Prostate gland (tissue), 2 donors: ENCODE measurements at regions not wholly inside any gene's neighbourhood (a gene's known extent, or its start where the extent isn't known, plus 50 kb on each side); places are given as distances from the start of the nearest gene placed in this dataset.

Experiments used
- DNase-seq: peaks from one replicate; pipeline ENCODE4 v3.0.0-alpha.2; 2019; ENCODE audit warnings: low spot score
- H3K27ac ChIP-seq, 2 donors: fragments of 200-600 bp; sonication (generic); 2 replicates each; pipeline ENCODE4 v1.5.1; 2017 to 2019
- H3K27me3 ChIP-seq: fragments of 200-600 bp; sonication (generic); replicated peaks from 2 replicates; pipeline ENCODE4 v1.5.1; 2019; ENCODE audit not compliant: insufficient read depth
- H3K36me3 ChIP-seq, 2 donors: fragments of 200-600 bp; sonication (generic); 1 replicate in 1 of 2; 2 replicates in 1 of 2; pipeline versions ENCODE4 v1.5.1 to v1.8.1; 2017 to 2019
- H3K4me1 ChIP-seq: fragments of 200-600 bp; sonication (generic); replicated peaks from 2 replicates; pipeline ENCODE4 v1.5.1; 2019
- H3K4me3 ChIP-seq, 2 donors: fragments of 200-600 bp; sonication (generic); 2 replicates each; pipeline ENCODE4 v1.5.1; 2017 to 2019
- H3K9me3 ChIP-seq: fragments of 200-600 bp; sonication (generic); 2 replicates; pipeline ENCODE4 v1.5.1; 2017
- CTCF ChIP-seq, 4 experiments: fragments of 200-600 bp in 2 of 4; fragments of 450-650 bp in 2 of 4; sonication (generic) in 2 of 4; IDR thresholded peaks; 1 replicate in 3 of 4; 2 replicates in 1 of 4; pipeline ENCODE4 v1.5.1; 2016 to 2019; ENCODE audit warnings: antibody characterized with exemption in 4 of 4, mild to moderate bottlenecking in 2 of 4, moderate library complexity in 2 of 4
- POLR2A ChIP-seq: fragments of 450-650 bp; IDR thresholded peaks from one replicate; pipeline ENCODE4 v1.6.1; 2016; ENCODE audit warnings: antibody characterized with exemption, mild to moderate bottlenecking
- POLR2AphosphoS5 ChIP-seq: sonication (generic); formaldehyde crosslinking; IDR thresholded peaks from one replicate; pipeline ENCODE4 v1.6.1; 2017; ENCODE audit warnings: antibody characterized with exemption
- WGBS: methylation state at CpG from one replicate; pipeline ENCODE4 v1.1.5; 2018; 5-methylcytosine and 5-hydroxymethylcytosine counted together
- intact Hi-C: fragments of 100-400 bp; cut with DNase I; formaldehyde crosslinking; loops from one replicate; pipeline ENCODE4 v1.14.2; 2022

GRCh38 chr2:121125350-121125749 is 159.7 kb downstream of the TFCP2L1 start:
- no peaks in the 10 kb centered on the region for H3K4me1 ChIP-seq
- H3K27me3 ChIP-seq = no peaks in the 10 kb centered on the region
- no peak overlapping the region for H3K4me3 ChIP-seq
- H3K36me3 ChIP-seq = no peaks in the 10 kb centered on the region
- TF ChIP-seq CTCF (IDR thresholded peaks at IDR 0.05) (no peak), POLR2A (no peak), POLR2AphosphoS5 (no peak)
- 65% methylated on average over 1 of the region's 1 CpG for whole genome bisulfite sequencing
- no peaks in the 10 kb centered on the region for H3K9me3 ChIP-seq
- no peak for DNase-seq
- intact Hi-C loops = no loop called here
- H3K27ac ChIP-seq = no peak overlapping the region

- peak; percentile 51 for DNase-seq
- TF ChIP-seq POLR2AphosphoS5 = peak; percentile 58
- peak in 3 of 4 experiments; percentile 51 to 58 (median 52) for TF ChIP-seq CTCF (IDR thresholded peaks at IDR 0.05)
- no peak for TF ChIP-seq POLR2A
- Histone ChIP-seq H3K27ac (no peak overlapping the region), H3K4me3 (no peak overlapping the region), H3K9me3 (no peaks in the 10 kb centered on the region), H3K4me1 (no peaks in the 10 kb centered on the region), H3K27me3 (no peaks in the 10 kb centered on the region), H3K36me3 (no peaks in the 10 kb centered on the region)
- 63% methylated on average over 12 of the region's 12 CpGs for WGBS
- intact Hi-C loops = no loop called here
These were observed 156.0 kb downstream of the TFCP2L1 start for GRCh38 chr2:121128741-121129659.

GRCh38 chr2:121129692-121130091 is 155.3 kb downstream of the TFCP2L1 start:
- no peaks in the 10 kb centered on the region for H3K9me3 ChIP-seq
- no peaks in the 10 kb centered on the region for H3K36me3 ChIP-seq
- no peaks in the 10 kb centered on the region for H3K27me3 ChIP-seq
- no peaks in the 10 kb centered on the region for H3K4me1 ChIP-seq
- TF ChIP-seq POLR2AphosphoS5 (no peak), POLR2A (no peak), CTCF (IDR thresholded peaks at IDR 0.05) (no peak)
- no peak for DNase-seq
- WGBS = 90% methylated on average over 5 of the region's 6 CpGs
- no peak overlapping the region for H3K4me3 ChIP-seq
- no peak overlapping the region for H3K27ac ChIP-seq
- intact Hi-C loops = loop anchor here (10.0 kb wide), 1 partner anchor 1225 kb away; no protein-coding TSS in a partner anchor

GRCh38 chr2:121130301-121130850 is 154.6 kb downstream of the TFCP2L1 start:
- TF ChIP-seq POLR2AphosphoS5 = no peak
- TF ChIP-seq POLR2A = no peak
- no peak for TF ChIP-seq CTCF (IDR thresholded peaks at IDR 0.05)
- Histone ChIP-seq H3K9me3 (no peaks in the 10 kb centered on the region), H3K27ac (no peak overlapping the region), H3K36me3 (no peaks in the 10 kb centered on the region), H3K4me3 (no peak overlapping the region), H3K27me3 (no peaks in the 10 kb centered on the region), H3K4me1 (no peaks in the 10 kb centered on the region)
- intact Hi-C loops = loop anchor here (10.0 kb wide), 1 partner anchor 1224 kb away; no protein-coding TSS in a partner anchor
- no peak for DNase-seq
- WGBS = 91% methylated on average over 4 of the region's 4 CpGs
